ENCODE measurements at regions not wholly inside any gene's neighbourhood (a gene's known extent, or its start where the extent isn't known, plus 50 kb on each side); places are given as distances from the start of the nearest gene placed in this dataset.

- TF ChIP-seq EZH2phosphoT487 (IDR thresholded peaks at IDR 0.05; ENCODE audit: low read length) (no peak), CTCF (IDR thresholded peaks at IDR 0.05; ENCODE audit: low read length) (no peak)
Observed at GRCh38 chr1:232499188-232499587, 130.7 kb downstream of the SIPA1L2 start.
